Upper lobe of left lung (tissue), 4 donors: ENCODE measurements at regions not wholly inside any gene's neighbourhood (a gene's known extent, or its start where the extent isn't known, plus 50 kb on each side); places are given as distances from the start of the nearest gene placed in this dataset.

Source experiments
- EP300 ChIP-seq, 4 donors: sonication (generic); formaldehyde crosslinking; IDR thresholded peaks; one replicate each; pipeline ENCODE4 v1.5.1; 2017; ENCODE audit warnings: antibody characterized with exemption in 4 of 4, control low read depth in 2 of 4
- POLR2A ChIP-seq, 4 donors: fragments of 450-650 bp; IDR thresholded peaks; one replicate each; pipeline ENCODE4 v1.5.1; 2016 to 2017; ENCODE audit warnings: antibody characterized with exemption in 4 of 4, mild to moderate bottlenecking in 2 of 4
- TF ChIP-seq, protein P1 (sequence below), 6 experiments: fragments of 450-650 bp in 4 of 6; fragments of 200-600 bp in 2 of 6; sonication (generic) in 2 of 6; IDR thresholded peaks; one replicate each; pipeline ENCODE4 v1.5.1; 2016 to 2019; ENCODE audit warnings: antibody characterized with exemption in 6 of 6

DNA sequence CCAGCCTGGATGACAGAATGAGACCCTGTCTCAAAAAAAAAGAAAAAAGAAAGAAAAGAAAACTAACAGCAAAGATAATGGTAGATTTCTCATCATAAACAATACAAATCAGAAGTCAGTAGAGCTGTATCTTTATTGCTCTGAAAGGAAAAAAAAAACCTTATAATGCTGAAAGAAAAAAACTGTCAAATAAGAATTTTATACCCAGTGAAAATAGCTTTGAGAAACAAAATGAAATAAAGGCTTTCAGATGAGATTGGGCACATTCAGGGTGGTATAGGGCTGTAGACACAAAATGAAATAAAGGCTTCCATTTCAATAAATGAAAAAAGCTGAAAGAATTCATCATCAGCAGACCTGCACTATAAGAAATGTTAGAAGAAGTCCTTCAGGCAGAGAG lies 105.0 kb upstream of the FOXN3 start:
- TF ChIP-seq, protein P1, sequence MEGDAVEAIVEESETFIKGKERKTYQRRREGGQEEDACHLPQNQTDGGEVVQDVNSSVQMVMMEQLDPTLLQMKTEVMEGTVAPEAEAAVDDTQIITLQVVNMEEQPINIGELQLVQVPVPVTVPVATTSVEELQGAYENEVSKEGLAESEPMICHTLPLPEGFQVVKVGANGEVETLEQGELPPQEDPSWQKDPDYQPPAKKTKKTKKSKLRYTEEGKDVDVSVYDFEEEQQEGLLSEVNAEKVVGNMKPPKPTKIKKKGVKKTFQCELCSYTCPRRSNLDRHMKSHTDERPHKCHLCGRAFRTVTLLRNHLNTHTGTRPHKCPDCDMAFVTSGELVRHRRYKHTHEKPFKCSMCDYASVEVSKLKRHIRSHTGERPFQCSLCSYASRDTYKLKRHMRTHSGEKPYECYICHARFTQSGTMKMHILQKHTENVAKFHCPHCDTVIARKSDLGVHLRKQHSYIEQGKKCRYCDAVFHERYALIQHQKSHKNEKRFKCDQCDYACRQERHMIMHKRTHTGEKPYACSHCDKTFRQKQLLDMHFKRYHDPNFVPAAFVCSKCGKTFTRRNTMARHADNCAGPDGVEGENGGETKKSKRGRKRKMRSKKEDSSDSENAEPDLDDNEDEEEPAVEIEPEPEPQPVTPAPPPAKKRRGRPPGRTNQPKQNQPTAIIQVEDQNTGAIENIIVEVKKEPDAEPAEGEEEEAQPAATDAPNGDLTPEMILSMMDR (IDR thresholded peaks at IDR 0.05) = no peak
- TF ChIP-seq EP300 (IDR thresholded peaks at IDR 0.05) = no peak
- no peak for TF ChIP-seq POLR2A (IDR thresholded peaks at IDR 0.05)
